GM18502 (cell line): ENCODE measurements at regions not wholly inside any gene's neighbourhood (a gene's known extent, or its start where the extent isn't known, plus 50 kb on each side); places are given as distances from the start of the nearest gene placed in this dataset.

Source experiments
- ATAC-seq: cut with Tn5 transposase; IDR thresholded peaks from one replicate; pipeline ENCODE4 v1.9.1; 2021; ENCODE audit warnings: mild to moderate bottlenecking; ENCODE audit not compliant: unreplicated experiment, poor library complexity

DNA sequence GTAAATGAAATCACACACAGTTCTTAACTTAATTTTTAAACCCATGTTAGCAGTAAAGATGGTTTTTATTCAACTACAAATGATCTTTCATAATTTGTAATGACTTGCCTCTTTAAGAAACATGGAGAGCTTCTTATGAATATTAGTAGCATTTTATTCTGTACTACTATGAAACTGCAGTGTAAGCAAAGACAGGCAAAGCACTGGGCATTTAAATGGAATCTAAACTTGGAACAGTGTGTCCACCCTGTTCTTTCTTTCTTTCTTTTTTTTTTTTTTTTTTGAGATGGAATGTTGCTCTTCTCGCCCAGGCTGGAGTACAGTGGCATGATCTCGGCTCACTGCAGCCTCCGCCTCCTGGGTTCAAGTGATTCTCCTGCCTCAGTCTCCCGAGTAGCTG is 740.4 kb upstream of the IGFBP3 start:
- ATAC-seq: no peak

DNA sequence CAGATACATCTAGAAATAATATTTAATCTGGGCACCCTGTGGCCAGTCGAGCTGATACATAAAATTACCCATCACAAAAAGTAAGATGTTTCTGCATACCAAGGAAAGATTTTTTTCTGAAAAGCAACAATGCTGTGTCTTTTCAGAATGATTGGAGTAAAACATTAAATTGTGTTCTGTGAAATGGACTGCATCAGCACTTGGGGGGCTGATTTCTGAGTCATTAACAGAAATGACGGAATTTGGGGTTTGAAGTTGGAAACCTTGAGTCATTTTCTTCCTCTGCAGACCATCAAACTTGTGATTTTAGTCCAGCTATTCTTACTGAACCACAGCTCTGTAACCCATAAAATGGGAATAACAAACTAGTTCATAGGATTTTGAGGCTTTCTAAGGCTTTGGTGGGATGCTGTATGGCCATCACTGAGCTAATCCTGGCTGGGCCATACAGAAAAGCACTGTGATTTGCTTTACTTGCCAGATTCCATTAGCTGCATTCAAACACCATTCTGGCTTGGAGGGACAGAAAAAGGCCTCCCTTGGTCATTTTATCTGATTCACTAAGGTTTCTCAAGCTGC is 739.4 kb upstream of the IGFBP3 start:
- ATAC-seq: no peak

DNA sequence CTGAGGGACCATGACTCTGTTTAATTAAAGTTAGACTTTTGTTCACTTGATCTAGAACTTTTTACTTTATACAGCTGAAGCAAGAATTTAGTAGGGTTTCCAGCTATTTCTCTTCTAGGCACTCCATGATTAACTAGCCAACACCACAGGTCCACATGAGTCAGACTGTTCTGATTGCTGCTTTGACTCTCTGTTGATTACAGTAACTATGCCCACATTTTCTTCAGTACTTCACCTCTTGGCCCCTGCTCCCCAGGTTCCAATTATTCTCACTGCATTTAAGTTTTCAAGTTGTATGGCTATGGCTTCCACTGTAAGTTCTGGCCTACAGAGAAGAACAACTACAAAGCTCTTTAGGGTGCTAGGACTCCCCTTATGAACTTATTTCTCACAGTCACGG is 737.2 kb upstream of the IGFBP3 start:
- ATAC-seq: no peak

GRCh38 chr7:46654546-46655443 is 733.7 kb upstream of the IGFBP3 start:
- ATAC-seq: no peak

DNA sequence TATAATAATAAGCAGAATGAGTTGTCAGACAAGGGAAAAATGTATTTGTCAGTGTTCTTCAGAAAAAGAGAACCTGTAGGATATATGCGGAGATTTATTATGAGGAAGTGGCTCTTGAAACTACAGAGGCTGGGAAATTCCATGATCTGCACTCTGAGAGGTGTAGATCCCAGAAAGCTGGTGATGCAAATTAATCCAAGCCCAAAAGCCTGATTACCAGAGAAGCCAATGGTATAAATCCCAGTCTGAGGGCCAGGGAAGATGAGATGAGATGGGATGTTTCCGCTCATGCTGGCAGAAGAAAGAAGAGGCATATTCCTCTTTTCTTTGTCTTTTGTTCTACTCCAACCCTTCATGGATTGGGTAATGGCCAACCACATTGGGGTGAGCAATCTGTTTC is 732.8 kb upstream of the IGFBP3 start:
- no peak for ATAC-seq

DNA sequence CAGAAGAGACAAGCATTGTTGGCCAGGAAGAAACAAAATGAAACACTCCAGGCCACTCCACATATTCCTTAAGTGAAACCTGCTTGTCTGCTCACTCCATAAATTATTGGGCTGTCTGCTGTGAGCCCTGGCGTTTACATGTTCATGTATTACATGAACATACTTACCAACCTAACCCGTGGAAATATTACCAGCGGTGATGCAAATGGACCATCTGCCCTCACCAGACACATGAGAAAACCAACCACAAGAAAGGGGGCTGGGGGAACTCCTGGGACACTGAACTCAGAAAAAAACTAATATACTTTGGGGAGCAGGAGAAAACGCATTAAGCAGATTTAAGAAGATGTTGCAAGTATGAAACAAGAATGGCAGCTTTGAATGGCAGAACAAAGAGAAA is 731.2 kb upstream of the IGFBP3 start:
- no peak for ATAC-seq

GRCh38 chr7:46651561-46652088 is 730.6 kb upstream of the IGFBP3 start:
- ATAC-seq: no peak

- ATAC-seq: no peak
Observed at GRCh38 chr7:46651070-46651469, 730.0 kb upstream of the IGFBP3 start.

GRCh38 chr7:46649876-46650275 is 728.8 kb upstream of the IGFBP3 start:
- ATAC-seq: no peak

- no peak for ATAC-seq
Observed at GRCh38 chr7:46637793-46638735, 717.0 kb upstream of the IGFBP3 start.

GRCh38 chr7:46636022-46636421 is 715.0 kb upstream of the IGFBP3 start:
- ATAC-seq: no peak

- ATAC-seq: no peak
Observed at GRCh38 chr7:46633630-46634240, 712.7 kb upstream of the IGFBP3 start.

DNA sequence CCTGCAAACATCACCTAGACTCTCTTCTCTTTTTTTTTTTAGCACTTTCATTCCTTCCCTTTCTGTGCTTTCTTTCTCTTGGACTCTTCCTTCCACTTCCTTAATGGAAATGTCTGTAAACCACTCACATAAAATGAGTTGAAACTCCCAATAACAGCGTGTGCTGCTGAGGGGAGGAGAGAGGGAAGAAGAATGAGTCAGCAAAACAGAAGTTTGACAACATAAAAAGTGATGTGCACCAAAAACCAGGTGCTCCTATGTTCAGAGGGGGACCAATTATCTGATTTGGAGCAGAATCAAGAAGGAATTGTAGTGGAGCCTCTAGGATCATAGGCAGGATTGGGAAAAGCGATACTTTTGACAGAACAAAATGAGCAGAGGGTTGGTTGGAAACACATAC is 712.1 kb upstream of the IGFBP3 start:
- ATAC-seq: no peak

- ATAC-seq: no peak
Observed at GRCh38 chr7:46630031-46630430, 709.0 kb upstream of the IGFBP3 start.

GRCh38 chr7:46628389-46628788 is 707.3 kb upstream of the IGFBP3 start:
- no peak for ATAC-seq

DNA sequence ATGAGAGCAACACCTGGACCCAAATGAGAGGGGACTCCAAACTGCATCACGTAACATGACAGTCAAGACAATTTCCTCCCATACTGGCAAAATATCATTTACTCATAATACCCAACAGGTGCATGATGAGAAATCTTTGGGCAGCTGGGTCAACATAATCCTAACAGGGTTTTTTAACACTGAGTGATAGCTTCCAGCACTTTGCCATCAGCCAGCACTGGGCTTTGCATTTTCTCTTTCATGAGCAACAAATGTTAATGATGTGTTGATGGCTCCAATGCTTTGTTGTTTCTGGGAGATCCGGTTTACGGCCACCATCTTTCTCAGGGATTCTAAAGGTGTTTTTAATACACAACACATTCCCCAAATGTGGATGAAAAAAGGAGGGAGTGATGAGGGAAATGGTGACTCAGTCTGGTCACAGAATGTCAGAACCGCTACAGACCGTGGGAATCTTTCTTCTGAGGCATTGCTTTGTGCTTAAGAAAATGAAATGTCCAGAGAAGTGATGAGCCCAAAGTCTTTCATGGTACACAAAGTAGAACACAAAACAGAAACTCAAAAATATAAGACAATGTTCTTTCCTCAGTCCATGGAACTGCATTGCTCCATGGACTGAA is 705.7 kb upstream of the IGFBP3 start:
- no peak for ATAC-seq

- ATAC-seq: no peak
Observed at GRCh38 chr7:46626261-46626660, 705.2 kb upstream of the IGFBP3 start.

GRCh38 chr7:46625032-46625431 is 704.0 kb upstream of the IGFBP3 start:
- no peak for ATAC-seq

GRCh38 chr7:46622251-46622650 is 701.2 kb upstream of the IGFBP3 start:
- ATAC-seq: no peak
